ENCODE measurements at regions not wholly inside any gene's neighbourhood (a gene's known extent, or its start where the extent isn't known, plus 50 kb on each side); places are given as distances from the start of the nearest gene placed in this dataset.

DNA sequence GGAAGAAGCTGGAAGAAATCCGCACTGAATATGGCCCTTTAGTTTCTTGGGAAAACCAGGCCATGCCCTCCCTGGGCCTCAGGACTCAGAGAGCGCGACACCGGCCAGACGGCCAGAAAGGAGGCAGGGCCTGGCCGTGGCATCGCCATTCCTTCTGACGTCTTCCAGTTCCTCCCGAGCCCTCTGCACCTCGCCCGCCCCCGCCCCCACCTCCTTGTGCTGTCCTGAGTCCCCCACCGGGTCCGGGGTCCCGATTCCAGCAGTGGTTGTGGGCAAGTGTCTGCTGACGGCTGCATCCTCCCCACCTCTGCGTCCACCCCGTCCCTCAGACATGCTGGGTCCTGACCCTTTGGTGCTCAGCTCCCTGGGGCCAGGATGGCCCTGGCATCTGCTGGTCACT lies 312.1 kb upstream of the SHH start:
- DNase-seq (ENCODE audit: low spot score): no peak

GRCh38 chr7:156123362-156123761 lies 311.1 kb upstream of the SHH start:
- no peak for DNase-seq (ENCODE audit: low spot score)

- no peak for DNase-seq (ENCODE audit: low spot score)
Measured at GRCh38 chr7:156122752-156123354, 310.6 kb upstream of the SHH start.

GRCh38 chr7:156121956-156122355 lies 309.7 kb upstream of the SHH start:
- DNase-seq (ENCODE audit: low spot score): no peak

DNA sequence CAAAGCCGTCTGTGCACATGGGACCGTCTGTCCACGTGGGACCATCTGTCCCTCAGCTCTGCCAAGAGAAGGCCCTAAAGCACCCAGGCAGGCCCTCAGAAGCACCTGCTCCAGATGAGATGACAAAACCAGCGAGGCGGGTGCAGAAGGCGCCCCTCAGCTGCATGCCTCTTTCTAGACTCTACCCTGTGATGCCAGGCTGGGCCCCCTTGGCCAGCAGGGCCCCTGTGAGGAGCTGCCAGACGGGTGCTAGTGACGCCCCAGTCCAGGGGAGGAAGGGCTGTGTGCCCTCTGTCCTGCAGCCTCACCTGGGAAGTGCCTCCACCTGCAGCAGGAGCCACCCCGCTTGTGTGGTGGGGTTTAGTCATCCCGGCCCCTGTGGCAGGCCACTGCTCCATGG lies 309.2 kb upstream of the SHH start:
- DNase-seq (ENCODE audit: low spot score): no peak

- no peak for DNase-seq (ENCODE audit: low spot score)
Measured at GRCh38 chr7:156120552-156120951, 308.3 kb upstream of the SHH start.

DNA sequence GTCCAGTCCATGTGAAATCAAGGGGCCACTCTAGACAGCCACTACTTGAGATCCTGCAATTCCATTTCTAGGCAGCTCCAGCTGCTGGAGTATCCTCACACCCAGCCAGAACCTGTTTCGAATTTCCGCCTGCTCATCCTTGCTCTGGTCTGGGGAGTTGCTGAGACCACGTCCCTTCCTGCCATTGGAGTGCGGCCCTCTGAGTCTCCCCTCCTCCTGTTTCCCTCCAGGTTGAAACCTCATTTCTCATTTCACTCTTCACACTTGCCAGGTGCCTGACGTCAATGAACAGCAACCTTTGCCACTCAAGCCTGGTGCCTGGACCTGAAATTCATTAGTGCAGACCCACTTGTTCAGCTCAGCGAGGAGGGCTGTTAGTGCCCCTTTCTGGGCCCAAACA lies 307.5 kb upstream of the SHH start:
- DNase-seq (ENCODE audit: low spot score): no peak

GRCh38 chr7:156118248-156118645 lies 306.0 kb upstream of the SHH start:
- no peak for DNase-seq (ENCODE audit: low spot score)

GRCh38 chr7:156117542-156118247 lies 305.4 kb upstream of the SHH start:
- DNase-seq (ENCODE audit: low spot score): no peak

GRCh38 chr7:156116514-156117215 lies 304.4 kb upstream of the SHH start:
- DNase-seq (ENCODE audit: low spot score): no peak

DNA sequence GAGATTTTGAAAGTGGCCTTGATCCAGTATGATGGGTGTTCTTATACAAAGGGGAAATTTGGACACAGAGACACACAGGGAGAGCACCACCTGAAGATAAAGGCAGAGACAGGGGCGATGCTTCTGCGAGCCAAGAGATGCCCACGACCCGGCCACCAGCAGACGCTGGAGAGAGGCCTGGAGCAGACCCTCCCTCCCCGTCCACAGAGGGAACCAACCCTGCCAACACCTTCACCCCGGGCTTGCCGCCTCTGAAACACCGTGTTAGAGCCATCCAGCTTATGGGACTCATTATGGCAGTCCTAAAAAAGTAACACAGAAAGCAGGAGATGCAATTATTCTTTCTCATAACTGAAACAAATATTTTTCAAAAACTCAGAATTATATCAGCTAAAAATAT lies 303.3 kb upstream of the SHH start:
- no peak for DNase-seq (ENCODE audit: low spot score)

- DNase-seq (ENCODE audit: low spot score): no peak
Measured at GRCh38 chr7:156113731-156114130, 301.5 kb upstream of the SHH start.

- no peak for DNase-seq (ENCODE audit: low spot score)
Measured at GRCh38 chr7:156109988-156110387, 297.7 kb upstream of the SHH start.

GRCh38 chr7:156109076-156109475 lies 296.8 kb upstream of the SHH start:
- no peak for DNase-seq (ENCODE audit: low spot score)

- DNase-seq (ENCODE audit: low spot score): no peak
Measured at GRCh38 chr7:156107957-156108356, 295.7 kb upstream of the SHH start.

DNA sequence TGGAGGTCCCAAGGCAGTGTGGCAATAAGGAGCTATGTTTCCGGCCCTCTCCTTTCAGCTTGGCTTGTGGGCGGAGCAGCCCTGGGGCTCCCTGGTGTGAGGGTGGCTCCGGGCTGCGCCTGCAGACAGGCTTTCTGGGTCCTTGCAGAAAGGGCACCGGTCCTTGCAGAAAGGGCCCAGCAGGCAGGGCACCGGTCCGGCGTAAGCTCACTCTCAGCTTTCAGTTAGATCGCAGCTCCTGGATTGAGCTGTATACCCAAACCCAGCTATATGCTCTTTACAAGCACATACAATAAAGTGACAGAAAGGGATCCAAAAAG lies 293.8 kb upstream of the SHH start:
- no peak for DNase-seq (ENCODE audit: low spot score)

GRCh38 chr7:156105337-156106106 lies 293.3 kb upstream of the SHH start:
- no peak for DNase-seq (ENCODE audit: low spot score)

DNA sequence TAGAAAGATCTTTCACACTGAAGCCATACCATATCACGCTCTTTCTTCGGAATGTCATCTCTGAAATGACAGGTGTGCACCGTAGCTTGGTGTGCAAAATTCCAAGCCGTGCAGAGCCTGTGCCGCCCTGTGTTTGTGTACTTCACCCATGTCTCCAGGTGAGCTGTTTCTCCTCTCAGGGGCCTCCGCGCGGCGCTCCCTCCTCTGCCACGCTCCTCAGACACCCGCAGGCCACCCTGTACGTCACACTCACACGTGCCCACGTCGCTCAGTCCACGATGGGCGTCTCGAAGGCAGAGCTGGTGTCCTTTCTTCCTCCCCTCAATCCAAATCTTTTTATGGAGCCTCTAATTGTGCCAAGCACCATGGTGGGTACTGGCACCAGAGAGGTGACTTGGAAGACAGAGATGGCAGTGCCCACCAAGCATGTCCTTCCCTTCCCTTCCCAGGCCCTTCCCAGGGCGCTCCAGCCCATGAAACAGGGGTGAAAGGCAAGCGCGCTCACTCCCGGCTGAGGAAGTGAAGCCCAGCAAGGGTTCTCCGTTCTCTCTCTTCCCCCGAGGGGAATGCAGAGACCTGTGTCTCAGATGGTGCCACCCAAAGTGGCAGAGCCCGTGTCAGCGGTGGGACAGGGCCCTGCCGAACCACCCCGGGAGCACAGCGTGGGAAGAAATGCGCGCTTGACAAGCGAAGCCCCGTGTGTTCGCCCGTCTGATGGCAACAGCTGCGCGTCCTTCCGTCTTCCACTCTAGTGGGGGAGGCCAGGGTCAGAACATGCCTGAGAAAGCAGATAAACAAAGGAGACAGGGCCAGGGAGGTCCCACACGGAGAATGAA lies 292.5 kb upstream of the SHH start:
- no peak for DNase-seq (ENCODE audit: low spot score)

DNA sequence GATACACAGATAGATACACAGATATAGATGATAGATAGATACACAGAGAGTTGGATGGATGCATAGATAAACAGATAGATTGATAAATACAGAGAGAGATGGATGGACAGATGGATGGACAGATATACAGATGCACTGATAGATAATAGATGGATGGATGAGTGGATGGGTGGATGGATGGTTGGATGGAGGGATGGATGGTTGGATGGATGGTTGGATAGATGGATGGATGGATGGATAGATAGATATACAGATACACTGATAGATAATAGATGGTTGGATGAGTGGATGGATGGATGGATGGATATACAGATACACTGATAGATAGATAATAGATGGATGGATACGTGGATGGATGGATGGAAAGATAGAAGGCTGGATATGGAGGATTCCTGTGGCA lies 290.0 kb upstream of the SHH start:
- no peak for DNase-seq (ENCODE audit: low spot score)

DNA sequence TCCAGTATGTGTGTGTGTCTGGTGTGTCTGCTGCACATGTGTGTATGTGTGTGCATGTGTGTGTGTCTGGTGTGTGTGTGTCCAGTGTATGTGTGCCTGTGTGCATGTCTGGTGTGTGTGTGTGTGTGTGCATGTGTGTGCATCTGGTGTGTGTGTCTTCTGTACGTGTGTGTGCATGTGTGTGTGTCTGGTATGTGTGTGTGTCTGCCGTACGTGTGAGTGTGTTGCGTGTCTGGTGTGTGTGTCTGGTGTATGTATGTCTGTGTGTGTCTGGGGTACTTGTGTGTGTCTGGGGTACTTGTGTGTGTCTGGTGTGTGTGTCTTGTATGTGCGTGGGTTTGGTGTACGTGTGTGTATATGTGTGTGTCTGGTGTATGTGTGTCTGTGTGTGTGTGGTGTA lies 289.1 kb upstream of the SHH start:
- no peak for DNase-seq (ENCODE audit: low spot score)

- no peak for DNase-seq (ENCODE audit: low spot score)
Measured at GRCh38 chr7:156100086-156100485, 287.8 kb upstream of the SHH start.

- DNase-seq (ENCODE audit: low spot score): no peak
Measured at GRCh38 chr7:156099085-156099484, 286.8 kb upstream of the SHH start.

Data from globus pallidus (tissue), 1 donor.